Tongue (tissue), 1 donor: ENCODE measurements at regions not wholly inside any gene's neighbourhood (a gene's known extent, or its start where the extent isn't known, plus 50 kb on each side); places are given as distances from the start of the nearest gene placed in this dataset.

ENCODE experiments used
- DNase-seq: peaks from one replicate; pipeline ENCODE4 v3.0.0-alpha.2; 2015

GRCh38 chr2:236317938-236318396 lies 53.8 kb upstream of the ASB18 start:
- DNase-seq = peak; percentile 3

GRCh38 chr2:236318401-236318800 lies 54.2 kb upstream of the ASB18 start:
- DNase-seq = no peak

- no peak for DNase-seq
These were observed 54.8 kb upstream of the ASB18 start for GRCh38 chr2:236319036-236319435.

- peak; percentile 5 for DNase-seq
These were observed 57.2 kb upstream of the ASB18 start for GRCh38 chr2:236321415-236321814.

DNA sequence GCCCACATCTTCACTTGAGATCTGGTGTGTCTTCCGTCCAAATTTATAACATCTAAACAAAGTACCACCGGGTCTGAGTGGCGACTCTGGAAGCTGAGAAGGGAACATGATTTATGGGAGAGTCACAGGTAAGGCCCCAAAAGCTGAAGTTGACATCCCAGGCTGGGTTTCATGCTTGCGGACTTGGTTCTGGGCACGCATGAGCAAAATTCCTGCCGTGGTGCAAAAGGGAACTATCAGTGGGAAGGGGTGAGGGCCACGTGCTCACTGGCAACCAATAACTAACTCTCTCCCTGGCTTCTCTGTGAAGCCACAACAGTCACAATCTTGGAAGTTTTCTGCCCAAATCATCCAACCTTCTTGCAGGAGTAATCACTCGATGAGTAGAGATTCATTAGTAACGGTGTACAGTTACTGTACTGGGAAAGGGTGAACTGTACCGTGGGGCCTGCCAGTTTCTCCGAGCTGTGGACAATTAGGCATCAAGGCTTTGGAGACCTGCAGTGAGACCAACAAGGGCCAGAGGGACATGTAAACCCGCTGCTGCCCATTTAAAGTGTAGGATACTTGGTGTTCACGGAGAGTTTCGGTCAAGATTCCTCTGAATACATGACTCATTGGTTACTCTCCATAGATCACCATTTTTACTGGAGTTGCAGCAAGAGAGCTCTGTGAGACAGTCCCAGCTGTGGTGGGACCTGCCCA lies 69.4 kb upstream of the ASB18 start:
- DNase-seq = no peak

GRCh38 chr2:236334122-236334876 lies 70.1 kb upstream of the ASB18 start:
- no peak for DNase-seq

- DNase-seq = no peak
These were observed 71.7 kb upstream of the ASB18 start for GRCh38 chr2:236335696-236336574.

- no peak for DNase-seq
These were observed 72.6 kb upstream of the ASB18 start for GRCh38 chr2:236336575-236337464.

GRCh38 chr2:236337465-236338325 lies 73.5 kb upstream of the ASB18 start:
- DNase-seq = no peak

DNA sequence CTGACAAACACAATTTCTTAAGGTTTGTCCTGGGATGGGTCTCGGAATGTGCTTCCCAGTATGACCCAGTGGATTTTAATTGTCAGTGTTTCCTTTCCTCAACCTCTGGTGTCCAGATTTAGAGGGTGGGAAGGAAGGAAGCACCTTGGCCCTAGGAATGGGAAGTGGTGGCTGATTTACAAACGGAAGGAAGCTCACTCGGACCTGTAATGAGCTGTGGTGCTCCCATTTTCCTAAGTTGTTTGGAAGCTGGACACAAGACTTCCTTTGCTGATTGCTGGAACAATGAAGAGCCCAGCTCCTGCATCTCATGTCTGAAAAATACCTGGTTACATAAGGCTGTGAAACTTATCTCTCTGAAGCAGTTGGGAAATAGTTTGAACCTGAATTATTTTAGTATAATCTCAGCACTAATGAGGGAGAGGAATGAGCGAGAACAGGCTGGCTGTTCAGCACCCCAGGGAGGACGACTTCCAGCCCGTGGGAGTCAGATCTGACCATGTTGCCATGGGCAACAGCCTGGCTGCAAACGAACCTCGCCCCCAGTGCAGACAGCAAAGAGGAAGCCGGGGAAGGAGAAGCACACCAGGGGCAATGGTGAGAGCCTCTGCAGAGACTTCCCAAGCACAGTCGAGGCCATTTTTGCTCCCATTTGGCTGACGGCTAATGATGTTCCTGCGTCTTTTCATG lies 74.4 kb upstream of the ASB18 start:
- no peak for DNase-seq

DNA sequence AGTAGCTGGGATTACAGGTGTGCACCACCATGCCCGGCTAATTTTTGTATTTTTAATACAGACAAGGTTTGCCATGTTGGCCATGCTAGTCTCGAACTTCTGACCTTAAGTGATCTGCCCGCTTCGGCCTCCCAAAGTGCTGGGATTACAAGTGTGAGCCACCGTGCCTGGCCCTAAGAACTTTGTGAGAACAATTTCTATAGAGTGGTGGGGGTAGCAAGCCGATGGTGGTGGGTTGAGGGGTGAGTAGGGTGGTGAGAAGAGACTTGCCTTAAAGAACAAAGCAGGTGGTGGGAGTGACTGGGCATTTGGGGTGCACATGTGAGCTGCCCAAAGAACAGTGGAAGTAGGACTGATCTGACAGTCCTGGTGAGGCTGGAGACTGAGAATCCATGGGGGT lies 76.0 kb upstream of the ASB18 start:
- no peak for DNase-seq

- no peak for DNase-seq
These were observed 76.9 kb upstream of the ASB18 start for GRCh38 chr2:236341067-236341466.

DNA sequence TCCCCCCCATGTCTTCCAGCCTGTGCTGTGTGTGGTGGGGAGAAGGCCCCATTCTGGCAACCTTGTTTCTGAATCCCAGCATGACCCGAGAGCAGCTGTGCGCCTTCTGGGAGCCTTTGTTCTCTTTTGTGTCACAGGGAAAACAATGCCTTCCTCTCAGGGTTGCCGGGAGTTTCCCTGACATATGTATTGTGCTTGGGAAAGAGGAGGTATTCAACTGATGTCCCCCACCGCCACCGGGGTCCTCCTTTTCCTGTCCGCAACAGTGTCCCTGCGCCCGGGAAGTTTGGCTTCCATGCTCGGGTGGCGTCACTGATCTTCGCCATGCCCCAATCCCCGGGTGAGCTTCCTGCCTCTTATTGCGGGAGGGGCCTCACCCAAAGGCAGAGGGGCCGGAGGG lies 77.5 kb upstream of the ASB18 start:
- no peak for DNase-seq

DNA sequence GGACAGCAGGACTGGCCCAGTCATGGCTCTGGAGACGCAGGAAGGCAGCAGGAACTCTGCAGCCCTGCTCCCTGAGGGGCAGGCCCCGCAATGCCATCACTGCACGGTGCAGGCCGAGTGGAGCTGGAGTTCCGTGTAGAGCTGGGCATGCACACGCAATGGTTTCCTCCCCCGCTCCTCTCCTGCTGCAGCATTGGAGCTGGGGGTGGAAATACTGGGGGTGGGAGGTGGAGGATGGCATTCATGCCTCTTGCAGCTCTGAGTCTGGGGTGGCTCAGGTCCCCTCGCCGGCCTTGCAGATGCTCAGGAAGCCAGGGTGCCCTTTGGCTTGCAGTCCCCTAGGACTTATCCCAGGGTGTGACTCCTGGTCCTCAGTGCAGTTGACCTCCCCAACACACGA lies 78.3 kb upstream of the ASB18 start:
- DNase-seq = no peak

DNA sequence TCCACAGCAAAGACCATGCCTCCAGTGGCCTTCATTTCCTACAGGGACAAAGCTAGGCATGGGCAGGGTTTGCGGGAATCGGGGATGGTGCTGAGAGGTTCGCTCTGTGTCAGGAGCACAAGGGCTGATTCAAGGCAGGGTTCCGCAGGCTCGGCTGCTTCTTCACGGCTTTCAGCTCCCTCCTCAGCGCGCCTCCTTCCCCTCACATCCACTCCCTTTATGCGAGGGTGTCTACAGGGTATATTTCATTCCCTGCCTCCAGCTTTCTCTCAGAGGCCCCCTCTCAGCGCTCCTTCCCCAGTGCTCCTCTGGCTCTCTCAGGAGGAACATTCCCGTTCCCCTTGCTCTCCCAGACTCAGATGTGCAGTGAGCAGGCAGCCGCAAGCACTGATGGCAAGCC lies 78.7 kb upstream of the ASB18 start:
- no peak for DNase-seq

- peak; percentile 84 for DNase-seq
These were observed 79.4 kb upstream of the ASB18 start for GRCh38 chr2:236343400-236344161.

GRCh38 chr2:236344446-236344845 lies 80.2 kb upstream of the ASB18 start:
- no peak for DNase-seq

DNA sequence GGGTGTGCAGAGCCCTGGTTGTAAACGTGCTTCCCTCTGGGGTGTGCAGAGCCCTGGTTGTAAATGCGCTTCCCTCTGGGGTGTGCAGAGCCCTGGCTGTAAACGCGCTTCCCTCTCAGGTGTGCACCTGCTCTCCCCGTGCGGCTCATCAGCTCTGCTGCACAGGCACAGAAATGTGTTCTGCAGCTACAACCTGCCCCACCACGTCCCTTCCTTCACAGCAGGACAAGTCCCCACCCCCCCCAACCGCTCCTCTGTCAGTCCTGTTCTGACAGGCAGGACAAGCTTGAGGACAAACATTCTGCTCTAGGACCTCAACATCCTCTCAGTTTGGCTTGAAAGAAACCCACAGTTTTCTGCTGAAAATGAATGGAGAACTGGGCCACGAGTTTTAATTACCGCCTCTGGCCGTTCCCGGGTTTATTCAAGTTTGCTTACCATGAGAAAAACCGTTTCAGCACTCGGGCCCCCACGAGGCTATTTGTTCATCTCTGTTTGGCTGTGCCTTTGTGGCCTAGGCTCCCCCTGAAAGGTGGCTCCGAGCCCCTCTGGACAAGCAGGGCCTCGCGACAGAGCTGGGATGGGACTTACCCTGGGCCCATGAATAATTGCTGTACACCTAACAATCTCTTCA lies 81.0 kb upstream of the ASB18 start:
- DNase-seq = no peak

GRCh38 chr2:236346366-236346765 lies 82.2 kb upstream of the ASB18 start:
- no peak for DNase-seq
